Urothelium cell line (cell line): ENCODE measurements at regions not wholly inside any gene's neighbourhood (a gene's known extent, or its start where the extent isn't known, plus 50 kb on each side); places are given as distances from the start of the nearest gene placed in this dataset.
"Not testable (repeated sequence)": the region's sequence is repeated elsewhere in the genome, so short reads cannot be mapped to it uniquely, and the experiment has no call there.

Source experiments
- DNase-seq: peaks from one replicate; pipeline ENCODE4 v3.0.0; 2011; ENCODE audit warnings: low spot score, mixed read lengths
- FAIRE-seq: peaks from 2 replicates; lab custom pipeline; 2011; peaks lifted over from hg19 to GRCh38; lab: Jason Lieb, UNC

- FAIRE-seq = peak; percentile 27
- peak; percentile 10 for DNase-seq
Observed at GRCh38 chr5:104635227-104635626, 1072.6 kb upstream of the NUDT12 start.

- DNase-seq (no peak), FAIRE-seq (no peak)
Observed at GRCh38 chr5:104628911-104629310, 1066.3 kb upstream of the NUDT12 start.

GRCh38 chr5:104626122-104626521 is 1063.5 kb upstream of the NUDT12 start:
- DNase-seq (no peak), FAIRE-seq (peak; percentile 52)

GRCh38 chr5:104612005-104612404 is 1049.4 kb upstream of the NUDT12 start:
- DNase-seq (no peak), FAIRE-seq (no peak)

GRCh38 chr5:104611135-104611767 is 1048.7 kb upstream of the NUDT12 start:
- FAIRE-seq (no peak), DNase-seq (no peak)

GRCh38 chr5:104606258-104606829 is 1043.8 kb upstream of the NUDT12 start:
- FAIRE-seq (no peak), DNase-seq (no peak)

GRCh38 chr5:104599726-104600125 is 1037.1 kb upstream of the NUDT12 start:
- no peak for DNase-seq
- FAIRE-seq = no peak

- FAIRE-seq (no peak), DNase-seq (no peak)
Observed at GRCh38 chr5:104598285-104598684, 1035.7 kb upstream of the NUDT12 start.

- FAIRE-seq (no peak), DNase-seq (no peak)
Observed at GRCh38 chr5:104594850-104595249, 1032.3 kb upstream of the NUDT12 start.

GRCh38 chr5:104576677-104577076 is 1014.1 kb upstream of the NUDT12 start:
- no peak for DNase-seq
- no peak for FAIRE-seq

- DNase-seq (no peak), FAIRE-seq (no peak)
Observed at GRCh38 chr5:104573949-104574709, 1011.5 kb upstream of the NUDT12 start.

GRCh38 chr5:104569621-104570020 is 1007.0 kb upstream of the NUDT12 start:
- FAIRE-seq (no peak), DNase-seq (no peak)

- DNase-seq (no peak), FAIRE-seq (no peak)
Observed at GRCh38 chr5:104564530-104564929, 1001.9 kb upstream of the NUDT12 start.

GRCh38 chr5:104556957-104557356 is 994.4 kb upstream of the NUDT12 start:
- no peak for DNase-seq
- FAIRE-seq = no peak

- DNase-seq = no peak
- no peak for FAIRE-seq
Observed at GRCh38 chr5:104551628-104552027, 989.0 kb upstream of the NUDT12 start.

GRCh38 chr5:104546871-104547270 is 984.3 kb upstream of the NUDT12 start:
- not testable (repeated sequence) for DNase-seq, FAIRE-seq

- no peak for FAIRE-seq
- no peak for DNase-seq
Observed at GRCh38 chr5:104541141-104541785, 978.7 kb upstream of the NUDT12 start.

GRCh38 chr5:104540448-104540847 is 977.9 kb upstream of the NUDT12 start:
- FAIRE-seq = no peak
- peak; percentile 7 for DNase-seq

GRCh38 chr5:104539618-104540350 is 977.2 kb upstream of the NUDT12 start:
- DNase-seq = no peak
- no peak for FAIRE-seq

- FAIRE-seq = no peak
- DNase-seq = no peak
Observed at GRCh38 chr5:104538734-104539133, 976.1 kb upstream of the NUDT12 start.

- no peak for FAIRE-seq
- DNase-seq = no peak
Observed at GRCh38 chr5:104533498-104533897, 970.9 kb upstream of the NUDT12 start.
